HEK293 (cell line): ENCODE measurements at regions not wholly inside any gene's neighbourhood (a gene's known extent, or its start where the extent isn't known, plus 50 kb on each side); places are given as distances from the start of the nearest gene placed in this dataset.
"Not testable (repeated sequence)": the region's sequence is repeated elsewhere in the genome, so short reads cannot be mapped to it uniquely, and the experiment has no call there.

ENCODE experiments used
- CTCF ChIP-seq: fragments of 450-650 bp; formaldehyde crosslinking; IDR thresholded peaks from 2 replicates; pipeline ENCODE4 v1.5.1; 2016; ENCODE audit warnings: missing biosample characterization, missing genetic modification characterization
- GLI2 ChIP-seq: fragments of 450-650 bp; formaldehyde crosslinking; IDR thresholded peaks from 2 replicates; pipeline ENCODE4; 2017; ENCODE audit warnings: missing biosample characterization, missing genetic modification characterization, low read depth, borderline replicate concordance
- KLF1 ChIP-seq: fragments of 450-650 bp; formaldehyde crosslinking; IDR thresholded peaks from 2 replicates; pipeline ENCODE4 v1.5.1; 2016; ENCODE audit warnings: missing biosample characterization, missing genetic modification characterization
- KLF9 ChIP-seq: fragments of 450-650 bp; formaldehyde crosslinking; IDR thresholded peaks from 2 replicates; pipeline ENCODE4 v1.5.1; 2016; ENCODE audit warnings: missing biosample characterization, missing genetic modification characterization, low read depth
- SALL2 ChIP-seq: fragments of 450-650 bp; formaldehyde crosslinking; IDR thresholded peaks from 2 replicates; pipeline ENCODE4 v1.5.0; 2017; ENCODE audit warnings: missing biosample characterization, mild to moderate bottlenecking, missing genetic modification characterization, borderline replicate concordance
- SCRT2 ChIP-seq: fragments of 450-650 bp; formaldehyde crosslinking; IDR thresholded peaks from 2 replicates; pipeline ENCODE4 v1.5.1; 2016; ENCODE audit warnings: missing biosample characterization, missing genetic modification characterization
- YY2 ChIP-seq: fragments of 450-650 bp; formaldehyde crosslinking; IDR thresholded peaks from 2 replicates; pipeline ENCODE4 v1.5.1; 2016; ENCODE audit warnings: missing biosample characterization, missing genetic modification characterization
- ZBTB10 ChIP-seq: fragments of 450-650 bp; formaldehyde crosslinking; IDR thresholded peaks from 2 replicates; pipeline ENCODE4 v1.5.1; 2016; ENCODE audit warnings: missing biosample characterization, missing genetic modification characterization
- ZNF16 ChIP-seq: fragments of 450-650 bp; formaldehyde crosslinking; IDR thresholded peaks from 2 replicates; pipeline ENCODE4 v1.5.1; 2016; ENCODE audit warnings: low read depth, missing biosample characterization, missing genetic modification characterization
- ZSCAN23 ChIP-seq: fragments of 450-650 bp; formaldehyde crosslinking; IDR thresholded peaks from 2 replicates; pipeline ENCODE4 v1.5.1; 2016; ENCODE audit warnings: missing biosample characterization, missing genetic modification characterization
- TF ChIP-seq, protein P1 (sequence below): fragments of 450-650 bp; formaldehyde crosslinking; IDR thresholded peaks from 2 replicates; pipeline ENCODE4 v1.5.1; 2016; ENCODE audit warnings: missing biosample characterization, missing genetic modification characterization

DNA sequence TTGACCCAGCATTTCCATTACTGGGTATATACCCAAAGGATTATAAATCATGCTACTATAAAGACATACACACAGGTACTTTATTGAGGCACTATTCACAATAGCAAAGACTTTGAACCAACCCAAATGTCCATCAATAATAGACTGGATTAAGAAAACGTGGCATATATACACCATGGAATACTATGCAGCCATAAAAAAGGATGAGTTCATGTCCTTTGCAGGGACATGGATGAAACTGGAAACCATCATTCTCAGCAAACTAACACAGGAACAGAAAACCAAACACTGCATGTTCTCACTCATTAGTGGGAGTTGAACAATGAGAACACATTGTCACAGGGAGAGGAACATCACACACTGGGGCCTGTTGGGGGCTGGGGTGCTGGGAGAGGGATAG lies 283.0 kb upstream of the ARSJ start:
- TF ChIP-seq KLF9 (tag by site-specific recombination); SALL2 (tag by site-specific recombination); KLF1 (tag by site-specific recombination); GLI2 (tag by site-specific recombination); ZNF16; SCRT2 (tag by site-specific recombination); ZBTB10; YY2; CTCF (tag by site-specific recombination); ZSCAN23: not testable (repeated sequence)
- TF ChIP-seq, protein P1, sequence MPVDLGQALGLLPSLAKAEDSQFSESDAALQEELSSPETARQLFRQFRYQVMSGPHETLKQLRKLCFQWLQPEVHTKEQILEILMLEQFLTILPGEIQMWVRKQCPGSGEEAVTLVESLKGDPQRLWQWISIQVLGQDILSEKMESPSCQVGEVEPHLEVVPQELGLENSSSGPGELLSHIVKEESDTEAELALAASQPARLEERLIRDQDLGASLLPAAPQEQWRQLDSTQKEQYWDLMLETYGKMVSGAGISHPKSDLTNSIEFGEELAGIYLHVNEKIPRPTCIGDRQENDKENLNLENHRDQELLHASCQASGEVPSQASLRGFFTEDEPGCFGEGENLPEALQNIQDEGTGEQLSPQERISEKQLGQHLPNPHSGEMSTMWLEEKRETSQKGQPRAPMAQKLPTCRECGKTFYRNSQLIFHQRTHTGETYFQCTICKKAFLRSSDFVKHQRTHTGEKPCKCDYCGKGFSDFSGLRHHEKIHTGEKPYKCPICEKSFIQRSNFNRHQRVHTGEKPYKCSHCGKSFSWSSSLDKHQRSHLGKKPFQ (tag by site-specific recombination): not testable (repeated sequence)
